ENCODE measurements at regions not wholly inside any gene's neighbourhood (a gene's known extent, or its start where the extent isn't known, plus 50 kb on each side); places are given as distances from the start of the nearest gene placed in this dataset.

GRCh38 chr10:7107285-7107684 lies 303.5 kb downstream of the SFMBT2 start:
- TF ChIP-seq ELF4 (IDR thresholded peaks at IDR 0.05) (no peak), SP1 (IDR thresholded peaks at IDR 0.05) (no peak), FOXK2 (IDR thresholded peaks at IDR 0.05) (no peak), FOXA1 (IDR thresholded peaks at IDR 0.05) (no peak), FOXM1 (IDR thresholded peaks at IDR 0.05; ENCODE audit: borderline replicate concordance) (no peak), BHLHE40 (IDR thresholded peaks at IDR 0.05; ENCODE audit: borderline replicate concordance) (no peak), CTBP1 (IDR thresholded peaks at IDR 0.05; ENCODE audit: borderline replicate concordance) (no peak), ARNT (IDR thresholded peaks at IDR 0.05) (no peak), ZNF384 (IDR thresholded peaks at IDR 0.05) (no peak), NFRKB (IDR thresholded peaks at IDR 0.05) (no peak), LEF1 (IDR thresholded peaks at IDR 0.05; ENCODE audit: borderline replicate concordance) (no peak), PKNOX1 (IDR thresholded peaks at IDR 0.05) (no peak), SUZ12 (IDR thresholded peaks at IDR 0.05) (no peak)

All from HEK293T (cell line).